Calu3 (cell line): ENCODE measurements at regions not wholly inside any gene's neighbourhood (a gene's known extent, or its start where the extent isn't known, plus 50 kb on each side); places are given as distances from the start of the nearest gene placed in this dataset.

ENCODE experiments used
- BruUV-seq: library from RNA; stranded (reverse); fragments of 400-500 nt; replicated peaks from 2 replicates; lab custom pipeline; 2021; lab: Mats Ljungman, UMichigan
- CTCF ChIA-PET: fragments of 300-600 bp; sonication (Branson Sonifier 250); formaldehyde crosslinking; loops from one replicate; lab custom pipeline; 2022; ENCODE audit warnings: antibody characterized with exemption; lab: Charles Lee
- DNase-seq: peaks from one replicate; pipeline ENCODE4 v3.0.0; 2022
- H3K27ac Mint-ChIP-seq: one replicate; pipeline ENCODE4 v1.8.0; 2022; ENCODE audit warnings: mixed read lengths; ENCODE audit not compliant: unreplicated experiment
- H3K27me3 Mint-ChIP-seq: one replicate; pipeline ENCODE4 v1.8.0; 2022; ENCODE audit warnings: mixed read lengths; ENCODE audit not compliant: unreplicated experiment
- H3K36me3 Mint-ChIP-seq: one replicate; pipeline ENCODE4 v1.8.0; 2022; ENCODE audit warnings: mild to moderate bottlenecking, moderate library complexity, mixed read lengths; ENCODE audit not compliant: insufficient read depth, unreplicated experiment
- H3K4me1 Mint-ChIP-seq: one replicate; pipeline ENCODE4 v1.8.0; 2022; ENCODE audit warnings: mild to moderate bottlenecking, low read depth, mixed read lengths; ENCODE audit not compliant: unreplicated experiment
- H3K4me3 Mint-ChIP-seq: one replicate; pipeline ENCODE4 v1.8.0; 2022; ENCODE audit warnings: mild to moderate bottlenecking, low read depth, moderate library complexity, mixed read lengths; ENCODE audit not compliant: unreplicated experiment
- H3K9me3 Mint-ChIP-seq: one replicate; pipeline ENCODE4 v1.8.0; 2022; ENCODE audit warnings: low read depth, mixed read lengths; ENCODE audit not compliant: unreplicated experiment
- intact Hi-C: fragments of 100-400 bp; cut with micrococcal nuclease; formaldehyde crosslinking; loops from one replicate; pipeline ENCODE4 v1.10.0; 2022; ENCODE audit not compliant: unreplicated experiment
- TF ChIP-seq, protein P1 (sequence below): fragments of 200-600 bp; IDR thresholded peaks from one replicate; pipeline ENCODE4 v1.8.0; 2022; ENCODE audit warnings: antibody characterized with exemption; ENCODE audit not compliant: unreplicated experiment

DNA sequence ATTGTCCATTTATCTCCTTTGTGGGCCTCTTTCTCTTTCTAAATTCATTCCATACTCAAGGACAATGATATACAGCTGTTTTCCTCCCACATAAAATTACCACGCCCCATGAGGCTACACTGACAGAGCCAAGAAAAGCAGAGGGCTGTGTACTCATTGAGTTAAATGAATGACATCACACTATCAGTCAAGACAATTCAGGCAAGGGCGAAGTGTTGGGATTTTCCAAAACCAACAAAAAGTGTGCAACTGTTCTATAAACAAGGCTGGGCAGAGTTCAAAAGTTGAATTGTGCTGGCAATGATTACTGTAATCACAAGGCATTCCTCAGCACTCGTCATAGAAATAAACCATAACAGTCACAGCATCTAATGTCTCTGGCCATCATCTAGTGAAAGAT, 799.6 kb upstream of the DIAPH2 start:
- Mint-ChIP-seq H3K27me3 (no peaks in the 10 kb centered on the region), H3K9me3 (peaks cover 2% of the 10 kb centered on the region), H3K4me3 (no peak overlapping the region), H3K4me1 (no peaks in the 10 kb centered on the region), H3K27ac (no peak overlapping the region), H3K36me3 (no peaks in the 10 kb centered on the region)
- intact Hi-C loops, result no loop called here
- CTCF ChIA-PET, result no interaction called here
- DNase-seq, result peak; percentile 1
- TF ChIP-seq, protein P1, sequence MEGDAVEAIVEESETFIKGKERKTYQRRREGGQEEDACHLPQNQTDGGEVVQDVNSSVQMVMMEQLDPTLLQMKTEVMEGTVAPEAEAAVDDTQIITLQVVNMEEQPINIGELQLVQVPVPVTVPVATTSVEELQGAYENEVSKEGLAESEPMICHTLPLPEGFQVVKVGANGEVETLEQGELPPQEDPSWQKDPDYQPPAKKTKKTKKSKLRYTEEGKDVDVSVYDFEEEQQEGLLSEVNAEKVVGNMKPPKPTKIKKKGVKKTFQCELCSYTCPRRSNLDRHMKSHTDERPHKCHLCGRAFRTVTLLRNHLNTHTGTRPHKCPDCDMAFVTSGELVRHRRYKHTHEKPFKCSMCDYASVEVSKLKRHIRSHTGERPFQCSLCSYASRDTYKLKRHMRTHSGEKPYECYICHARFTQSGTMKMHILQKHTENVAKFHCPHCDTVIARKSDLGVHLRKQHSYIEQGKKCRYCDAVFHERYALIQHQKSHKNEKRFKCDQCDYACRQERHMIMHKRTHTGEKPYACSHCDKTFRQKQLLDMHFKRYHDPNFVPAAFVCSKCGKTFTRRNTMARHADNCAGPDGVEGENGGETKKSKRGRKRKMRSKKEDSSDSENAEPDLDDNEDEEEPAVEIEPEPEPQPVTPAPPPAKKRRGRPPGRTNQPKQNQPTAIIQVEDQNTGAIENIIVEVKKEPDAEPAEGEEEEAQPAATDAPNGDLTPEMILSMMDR, result no peak
- no TSS peak for BruUV-seq

GRCh38 chrX:95889279-95889678, 795.4 kb upstream of the DIAPH2 start:
- intact Hi-C loops, result no loop called here
- TF ChIP-seq, protein P1, result no peak
- CTCF ChIA-PET, result no interaction called here
- DNase-seq, result no peak
- no TSS peak for BruUV-seq
- Mint-ChIP-seq H3K4me3 (no peak overlapping the region), H3K27ac (no peak overlapping the region), H3K27me3 (no peaks in the 10 kb centered on the region), H3K4me1 (no peaks in the 10 kb centered on the region), H3K9me3 (peaks cover 3% of the 10 kb centered on the region), H3K36me3 (no peaks in the 10 kb centered on the region)

GRCh38 chrX:95893636-95894035, 791.0 kb upstream of the DIAPH2 start:
- intact Hi-C loops, result no loop called here
- BruUV-seq, result no TSS peak
- Mint-ChIP-seq H3K36me3 (no peaks in the 10 kb centered on the region), H3K27ac (no peak overlapping the region), H3K4me1 (no peaks in the 10 kb centered on the region), H3K27me3 (no peaks in the 10 kb centered on the region), H3K4me3 (no peak overlapping the region), H3K9me3 (peaks cover 3% of the 10 kb centered on the region)
- TF ChIP-seq, protein P1, result no peak
- CTCF ChIA-PET, result no interaction called here
- no peak for DNase-seq

DNA sequence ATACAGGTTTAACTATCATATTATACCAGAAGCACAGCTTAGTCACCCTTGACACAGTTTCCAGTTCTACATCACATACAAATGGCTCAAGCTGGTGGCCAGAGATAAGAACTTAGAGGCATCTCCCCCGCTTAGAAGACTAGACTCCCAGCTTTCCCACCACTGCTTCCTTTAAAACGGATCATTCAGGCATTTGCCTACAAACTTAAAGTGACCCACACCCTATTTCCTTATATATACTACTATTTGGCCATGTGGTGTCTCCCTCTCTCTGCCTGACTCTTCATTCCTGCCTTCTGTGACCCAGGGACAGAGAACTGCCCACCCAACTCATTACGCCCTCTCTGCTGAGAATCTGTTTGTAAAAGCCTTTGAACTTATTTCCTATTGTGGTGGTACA, 781.2 kb upstream of the DIAPH2 start:
- TF ChIP-seq, protein P1, result no peak
- no peaks in the 10 kb centered on the region for H3K36me3 Mint-ChIP-seq
- peaks cover 9% of the 10 kb centered on the region for H3K9me3 Mint-ChIP-seq
- no peaks in the 10 kb centered on the region for H3K27me3 Mint-ChIP-seq
- H3K4me1 Mint-ChIP-seq, result no peaks in the 10 kb centered on the region
- CTCF ChIA-PET, result no interaction called here
- H3K27ac Mint-ChIP-seq, result no peak overlapping the region
- DNase-seq, result no peak
- H3K4me3 Mint-ChIP-seq, result no peak overlapping the region
- BruUV-seq, result no TSS peak
- intact Hi-C loops, result loop anchor here (10.0 kb wide), 1 partner anchor 139 kb away; no protein-coding TSS in a partner anchor
